BLaER1 (cell line): ENCODE measurements at regions not wholly inside any gene's neighbourhood (a gene's known extent, or its start where the extent isn't known, plus 50 kb on each side); places are given as distances from the start of the nearest gene placed in this dataset.
A peak's percentile ranks its signal among the peaks of the same experiment; 100 is the strongest.

Experiments used
- H3K27ac ChIP-seq: shearing (Covaris generic); formaldehyde crosslinking; 2 replicates; pipeline ENCODE4 v1.8.1; 2022
- H3K27me3 ChIP-seq: shearing (Covaris generic); formaldehyde crosslinking; 2 replicates; pipeline ENCODE4 v1.8.1; 2022
- H3K36me3 ChIP-seq: shearing (Covaris generic); formaldehyde crosslinking; 2 replicates; pipeline ENCODE4 v1.8.1; 2022
- H3K4me1 ChIP-seq: shearing (Covaris generic); formaldehyde crosslinking; 2 replicates; pipeline ENCODE4 v1.8.1; 2022
- H3K4me2 ChIP-seq: shearing (Covaris generic); formaldehyde crosslinking; 2 replicates; pipeline ENCODE4 v1.8.1; 2022
- H3K4me3 ChIP-seq: shearing (Covaris generic); formaldehyde crosslinking; 2 replicates; pipeline ENCODE4 v1.8.1; 2022
- H3K9ac ChIP-seq: shearing (Covaris generic); formaldehyde crosslinking; 2 replicates; pipeline ENCODE4 v1.8.1; 2022
- H3K9me3 ChIP-seq: shearing (Covaris generic); formaldehyde crosslinking; 2 replicates; pipeline ENCODE4 v1.8.1; 2022
- H4K20me1 ChIP-seq: shearing (Covaris generic); formaldehyde crosslinking; 2 replicates; pipeline ENCODE4 v1.8.1; 2022
- Cebpa-rat ChIP-seq: shearing (Covaris generic); IDR thresholded peaks from 2 replicates; pipeline ENCODE4 v1.8.1; 2022

- no peak overlapping the region for H3K4me3 ChIP-seq
- H3K9me3 ChIP-seq: no peaks in the 10 kb centered on the region
- H3K9ac ChIP-seq: no peak overlapping the region
- peaks cover 100% of the 10 kb centered on the region for H4K20me1 ChIP-seq
- H3K4me1 ChIP-seq: peaks cover 52% of the 10 kb centered on the region
- no peak overlapping the region for H3K4me2 ChIP-seq
- no peaks in the 10 kb centered on the region for H3K36me3 ChIP-seq
- no peak for TF ChIP-seq Cebpa-rat
- peaks cover 85% of the 10 kb centered on the region for H3K27me3 ChIP-seq
- H3K27ac ChIP-seq: no peak overlapping the region
Observed at GRCh38 chr15:70494517-70494851, 268.9 kb downstream of the UACA start.

GRCh38 chr15:70493787-70494516 is 269.4 kb downstream of the UACA start:
- no peak for TF ChIP-seq Cebpa-rat
- H4K20me1 ChIP-seq: peaks cover 100% of the 10 kb centered on the region
- H3K27ac ChIP-seq: no peak overlapping the region
- peaks cover 85% of the 10 kb centered on the region for H3K27me3 ChIP-seq
- no peaks in the 10 kb centered on the region for H3K36me3 ChIP-seq
- H3K4me3 ChIP-seq: no peak overlapping the region
- H3K9ac ChIP-seq: no peak overlapping the region
- H3K9me3 ChIP-seq: no peaks in the 10 kb centered on the region
- H3K4me1 ChIP-seq: peaks cover 52% of the 10 kb centered on the region
- H3K4me2 ChIP-seq: no peak overlapping the region

- Histone ChIP-seq H3K4me1 (peaks cover 52% of the 10 kb centered on the region), H4K20me1 (peaks cover 100% of the 10 kb centered on the region), H3K36me3 (no peaks in the 10 kb centered on the region), H3K27ac (no peak overlapping the region), H3K9me3 (no peaks in the 10 kb centered on the region), H3K27me3 (peaks cover 85% of the 10 kb centered on the region), H3K9ac (no peak overlapping the region), H3K4me2 (peak overlapping the region; percentile 96), H3K4me3 (no peak overlapping the region)
- no peak for TF ChIP-seq Cebpa-rat
Observed at GRCh38 chr15:70493376-70493775, 270.0 kb downstream of the UACA start.

GRCh38 chr15:70492240-70493177 is 270.8 kb downstream of the UACA start:
- no peak for TF ChIP-seq Cebpa-rat
- H3K4me1 ChIP-seq: peaks cover 52% of the 10 kb centered on the region
- no peaks in the 10 kb centered on the region for H3K9me3 ChIP-seq
- no peak overlapping the region for H3K9ac ChIP-seq
- H3K36me3 ChIP-seq: no peaks in the 10 kb centered on the region
- H3K4me3 ChIP-seq: peak overlapping the region; percentile 45
- peak overlapping the region; percentile 96 for H3K4me2 ChIP-seq
- no peak overlapping the region for H3K27ac ChIP-seq
- H3K27me3 ChIP-seq: peaks cover 83% of the 10 kb centered on the region
- peaks cover 99% of the 10 kb centered on the region for H4K20me1 ChIP-seq

- Histone ChIP-seq H3K4me1 (peaks cover 57% of the 10 kb centered on the region), H4K20me1 (peaks cover 99% of the 10 kb centered on the region), H3K9me3 (no peaks in the 10 kb centered on the region), H3K27ac (no peak overlapping the region), H3K4me3 (peak overlapping the region; percentile 45; the same call in 1 of the 2 replicates), H3K9ac (no peak overlapping the region), H3K27me3 (peaks cover 83% of the 10 kb centered on the region), H3K36me3 (no peaks in the 10 kb centered on the region), H3K4me2 (peak overlapping the region; percentile 96)
- no peak for TF ChIP-seq Cebpa-rat
Observed at GRCh38 chr15:70491641-70492040, 271.7 kb downstream of the UACA start.

- peak overlapping the region; percentile 96 for H3K4me2 ChIP-seq
- peaks cover 57% of the 10 kb centered on the region for H3K4me1 ChIP-seq
- no peak overlapping the region for H3K27ac ChIP-seq
- H3K27me3 ChIP-seq: peaks cover 83% of the 10 kb centered on the region
- peaks cover 99% of the 10 kb centered on the region for H4K20me1 ChIP-seq
- no peaks in the 10 kb centered on the region for H3K36me3 ChIP-seq
- no peak overlapping the region for H3K9ac ChIP-seq
- TF ChIP-seq Cebpa-rat: no peak
- no peaks in the 10 kb centered on the region for H3K9me3 ChIP-seq
- H3K4me3 ChIP-seq: peak overlapping the region; percentile 45; the same call in 1 of the 2 replicates
Observed at GRCh38 chr15:70491201-70491621, 272.1 kb downstream of the UACA start.

GRCh38 chr15:70490838-70491155 is 272.6 kb downstream of the UACA start:
- Histone ChIP-seq H3K27me3 (peaks cover 82% of the 10 kb centered on the region), H3K4me2 (peak overlapping the region; percentile 96), H3K4me1 (peaks cover 57% of the 10 kb centered on the region), H3K4me3 (no peak overlapping the region), H3K9ac (no peak overlapping the region), H3K9me3 (no peaks in the 10 kb centered on the region), H4K20me1 (peaks cover 98% of the 10 kb centered on the region), H3K36me3 (no peaks in the 10 kb centered on the region), H3K27ac (no peak overlapping the region)
- no peak for TF ChIP-seq Cebpa-rat

- H3K4me2 ChIP-seq: peak overlapping the region; percentile 96
- no peak overlapping the region for H3K9ac ChIP-seq
- H3K9me3 ChIP-seq: no peaks in the 10 kb centered on the region
- TF ChIP-seq Cebpa-rat: no peak
- H3K27ac ChIP-seq: no peak overlapping the region
- peaks cover 93% of the 10 kb centered on the region for H4K20me1 ChIP-seq
- H3K4me1 ChIP-seq: peaks cover 52% of the 10 kb centered on the region
- H3K36me3 ChIP-seq: no peaks in the 10 kb centered on the region
- no peak overlapping the region for H3K4me3 ChIP-seq
- peaks cover 81% of the 10 kb centered on the region for H3K27me3 ChIP-seq
Observed at GRCh38 chr15:70490148-70490837, 273.1 kb downstream of the UACA start.

- Histone ChIP-seq H4K20me1 (peaks cover 82% of the 10 kb centered on the region), H3K27ac (no peak overlapping the region), H3K9me3 (no peaks in the 10 kb centered on the region), H3K4me3 (no peak overlapping the region), H3K9ac (no peak overlapping the region), H3K36me3 (no peaks in the 10 kb centered on the region), H3K27me3 (peaks cover 80% of the 10 kb centered on the region), H3K4me2 (no peak overlapping the region), H3K4me1 (peaks cover 50% of the 10 kb centered on the region)
- no peak for TF ChIP-seq Cebpa-rat
Observed at GRCh38 chr15:70488941-70489848, 274.2 kb downstream of the UACA start.
